WERI-Rb-1 (cell line): ENCODE measurements at regions not wholly inside any gene's neighbourhood (a gene's known extent, or its start where the extent isn't known, plus 50 kb on each side); places are given as distances from the start of the nearest gene placed in this dataset.

Experiments
- DNase-seq: peaks from one replicate; pipeline ENCODE4 v3.0.0-alpha.2; 2020
- H3K27ac ChIP-seq: fragments of 250-450 bp; sonication (Bioruptor Pico); 2 replicates; pipeline ENCODE4 v1.5.1; 2020; ENCODE audit warnings: mild to moderate bottlenecking, moderate library complexity
- H3K27me3 ChIP-seq: fragments of 250-450 bp; sonication (Bioruptor Pico); 2 replicates; pipeline ENCODE4 v1.5.1; 2021; ENCODE audit warnings: mild to moderate bottlenecking, low read depth, moderate library complexity; ENCODE audit not compliant: insufficient read depth, severe bottlenecking
- H3K36me3 ChIP-seq: fragments of 250-450 bp; sonication (Bioruptor Pico); 2 replicates; pipeline ENCODE4 v1.5.1; 2020; ENCODE audit warnings: mild to moderate bottlenecking, moderate library complexity
- H3K4me3 ChIP-seq: 2 replicates; pipeline ENCODE4 v1.5.1; 2011; ENCODE audit warnings: low read depth, mild to moderate bottlenecking, control low read depth, low read length
- H3K9me3 ChIP-seq: fragments of 250-450 bp; sonication (Bioruptor Pico); 2 replicates; pipeline ENCODE4 v1.5.1; 2021; ENCODE audit warnings: mild to moderate bottlenecking, moderate library complexity; ENCODE audit not compliant: severe bottlenecking
- TF ChIP-seq, protein P1 (sequence below): IDR thresholded peaks from 2 replicates; pipeline ENCODE4 v1.5.1; 2011; ENCODE audit warnings: low read depth, mild to moderate bottlenecking, control low read depth, inconsistent platforms, low read length

GRCh38 chr15:91620229-91620628, 233.3 kb upstream of the SLCO3A1 start:
- TF ChIP-seq, protein P1, sequence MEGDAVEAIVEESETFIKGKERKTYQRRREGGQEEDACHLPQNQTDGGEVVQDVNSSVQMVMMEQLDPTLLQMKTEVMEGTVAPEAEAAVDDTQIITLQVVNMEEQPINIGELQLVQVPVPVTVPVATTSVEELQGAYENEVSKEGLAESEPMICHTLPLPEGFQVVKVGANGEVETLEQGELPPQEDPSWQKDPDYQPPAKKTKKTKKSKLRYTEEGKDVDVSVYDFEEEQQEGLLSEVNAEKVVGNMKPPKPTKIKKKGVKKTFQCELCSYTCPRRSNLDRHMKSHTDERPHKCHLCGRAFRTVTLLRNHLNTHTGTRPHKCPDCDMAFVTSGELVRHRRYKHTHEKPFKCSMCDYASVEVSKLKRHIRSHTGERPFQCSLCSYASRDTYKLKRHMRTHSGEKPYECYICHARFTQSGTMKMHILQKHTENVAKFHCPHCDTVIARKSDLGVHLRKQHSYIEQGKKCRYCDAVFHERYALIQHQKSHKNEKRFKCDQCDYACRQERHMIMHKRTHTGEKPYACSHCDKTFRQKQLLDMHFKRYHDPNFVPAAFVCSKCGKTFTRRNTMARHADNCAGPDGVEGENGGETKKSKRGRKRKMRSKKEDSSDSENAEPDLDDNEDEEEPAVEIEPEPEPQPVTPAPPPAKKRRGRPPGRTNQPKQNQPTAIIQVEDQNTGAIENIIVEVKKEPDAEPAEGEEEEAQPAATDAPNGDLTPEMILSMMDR = no peak
- no peaks in the 10 kb centered on the region for H3K9me3 ChIP-seq
- no peak for DNase-seq
- H3K36me3 ChIP-seq = no peaks in the 10 kb centered on the region
- H3K4me3 ChIP-seq = no peak overlapping the region
- no peak overlapping the region for H3K27ac ChIP-seq
- H3K27me3 ChIP-seq = peaks cover 46% of the 10 kb centered on the region

GRCh38 chr15:91622235-91622634, 231.3 kb upstream of the SLCO3A1 start:
- H3K36me3 ChIP-seq = no peaks in the 10 kb centered on the region
- TF ChIP-seq, protein P1 = no peak
- peaks cover 65% of the 10 kb centered on the region for H3K27me3 ChIP-seq
- no peak overlapping the region for H3K27ac ChIP-seq
- no peak overlapping the region for H3K4me3 ChIP-seq
- DNase-seq = no peak
- H3K9me3 ChIP-seq = no peaks in the 10 kb centered on the region

DNA sequence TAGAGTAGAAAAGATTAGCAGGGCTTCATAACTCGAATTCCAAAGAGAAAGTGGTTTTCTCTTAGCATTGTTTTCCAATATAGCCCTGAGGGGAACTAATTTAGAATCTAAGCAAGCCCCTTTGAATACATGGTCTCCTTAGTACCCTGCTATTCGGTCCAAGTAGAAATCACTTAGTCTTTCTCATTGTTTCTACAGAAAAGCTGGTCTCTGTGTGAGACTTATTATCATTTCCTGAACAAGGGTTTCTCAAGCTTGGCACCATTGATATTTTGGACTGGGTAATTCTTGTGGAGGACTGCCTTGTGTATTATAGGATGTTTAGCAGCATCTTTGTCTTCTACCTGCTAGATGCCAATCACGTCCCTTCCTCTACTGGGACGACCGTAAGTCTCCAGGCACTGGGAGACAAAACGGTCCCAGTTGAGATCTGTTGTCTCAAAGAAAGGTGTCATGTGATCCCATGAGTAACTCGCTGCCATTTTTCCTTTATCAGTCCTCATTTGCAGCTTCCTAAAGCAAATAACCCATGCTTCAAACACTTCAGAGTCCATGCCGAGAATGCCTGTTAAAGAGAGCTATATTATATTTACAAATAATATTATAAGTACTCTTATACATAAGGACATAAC, 230.7 kb upstream of the SLCO3A1 start:
- Histone ChIP-seq H3K36me3 (no peaks in the 10 kb centered on the region), H3K9me3 (no peaks in the 10 kb centered on the region), H3K27ac (no peak overlapping the region), H3K4me3 (no peak overlapping the region), H3K27me3 (peaks cover 68% of the 10 kb centered on the region)
- no peak for DNase-seq
- TF ChIP-seq, protein P1 = no peak

DNA sequence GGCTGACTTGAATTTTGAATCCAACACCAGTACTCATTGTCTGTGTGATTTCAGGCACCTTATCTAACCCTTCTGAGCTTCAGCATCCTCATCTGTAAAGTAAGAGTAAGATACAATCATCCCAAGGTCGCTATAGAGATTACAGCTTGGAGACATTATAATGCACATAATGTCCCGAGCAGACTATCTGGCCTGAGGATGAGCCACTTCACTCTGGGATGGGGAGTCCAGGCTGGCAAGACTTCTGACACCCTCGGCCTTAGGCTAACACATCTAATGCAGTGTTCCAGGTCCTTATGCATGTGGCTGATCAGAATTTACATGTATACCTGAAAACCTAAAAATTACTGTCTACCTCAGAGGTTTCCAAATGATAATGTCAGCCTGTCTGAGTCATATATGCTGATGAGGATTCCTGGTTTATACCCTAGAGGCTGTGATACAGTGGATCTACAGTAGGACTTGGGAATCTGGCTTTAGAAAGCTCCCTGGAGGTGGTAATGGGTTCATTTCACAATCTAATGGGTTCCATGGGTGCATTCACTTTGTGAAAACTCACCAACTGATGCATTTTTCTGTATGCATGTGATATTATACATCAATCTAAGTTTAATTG, 229.0 kb upstream of the SLCO3A1 start:
- Histone ChIP-seq H3K4me3 (no peak overlapping the region), H3K9me3 (peaks cover 2% of the 10 kb centered on the region), H3K27ac (no peak overlapping the region), H3K27me3 (peaks cover 73% of the 10 kb centered on the region), H3K36me3 (no peaks in the 10 kb centered on the region)
- no peak for DNase-seq
- TF ChIP-seq, protein P1 = no peak

- TF ChIP-seq, protein P1 = no peak
- Histone ChIP-seq H3K36me3 (no peaks in the 10 kb centered on the region), H3K9me3 (peaks cover 2% of the 10 kb centered on the region), H3K27ac (no peak overlapping the region), H3K27me3 (peaks cover 79% of the 10 kb centered on the region), H3K4me3 (no peak overlapping the region)
- DNase-seq = no peak
Measured at GRCh38 chr15:91625506-91625905, 228.0 kb upstream of the SLCO3A1 start.
